Activated T-helper 17 cell treated with anti-CD3 and anti-CD28 coated beads, Interleukin-2, amount 50 U/mL, for 72 hours (primary cell): ENCODE measurements at regions not wholly inside any gene's neighbourhood (a gene's known extent, or its start where the extent isn't known, plus 50 kb on each side); places are given as distances from the start of the nearest gene placed in this dataset.
"Not testable (repeated sequence)": the region's sequence is repeated elsewhere in the genome, so short reads cannot be mapped to it uniquely, and the experiment has no call there.

Experiments used
- ATAC-seq: fragments of 150-1000 bp; cut with Tn5 transposase; replicated peaks from 2 replicates; pipeline ENCODE4 v1.10.0; 2021; ENCODE audit warnings: mild to moderate bottlenecking, moderate library complexity
- H3K27ac Mint-ChIP-seq: one replicate; pipeline ENCODE4 v1.8.0; 2022; ENCODE audit warnings: mixed read lengths
- H3K27me3 Mint-ChIP-seq: one replicate; pipeline ENCODE4 v1.8.0; 2022; ENCODE audit warnings: mixed read lengths
- H3K36me3 Mint-ChIP-seq: one replicate; pipeline ENCODE4 v1.8.0; 2022; ENCODE audit warnings: low read depth, mild to moderate bottlenecking, mixed read lengths
- H3K4me1 Mint-ChIP-seq: one replicate; pipeline ENCODE4 v1.8.0; 2022; ENCODE audit warnings: mixed read lengths
- H3K4me3 Mint-ChIP-seq: one replicate; pipeline ENCODE4 v1.8.0; 2022; ENCODE audit warnings: mild to moderate bottlenecking, mixed read lengths
- H3K9me3 Mint-ChIP-seq: one replicate; pipeline ENCODE4 v1.8.0; 2022; ENCODE audit warnings: mixed read lengths

- H3K9me3 Mint-ChIP-seq, result no peaks in the 10 kb centered on the region
- ATAC-seq, result no peak
- peaks cover 4% of the 10 kb centered on the region for H3K4me1 Mint-ChIP-seq
- H3K27me3 Mint-ChIP-seq, result no peaks in the 10 kb centered on the region
- H3K36me3 Mint-ChIP-seq, result no peaks in the 10 kb centered on the region
- H3K27ac Mint-ChIP-seq, result no peak overlapping the region
- H3K4me3 Mint-ChIP-seq, result no peak overlapping the region
These were observed 360.4 kb upstream of the JARID2 start for GRCh38 chr6:14885498-14885897.

DNA sequence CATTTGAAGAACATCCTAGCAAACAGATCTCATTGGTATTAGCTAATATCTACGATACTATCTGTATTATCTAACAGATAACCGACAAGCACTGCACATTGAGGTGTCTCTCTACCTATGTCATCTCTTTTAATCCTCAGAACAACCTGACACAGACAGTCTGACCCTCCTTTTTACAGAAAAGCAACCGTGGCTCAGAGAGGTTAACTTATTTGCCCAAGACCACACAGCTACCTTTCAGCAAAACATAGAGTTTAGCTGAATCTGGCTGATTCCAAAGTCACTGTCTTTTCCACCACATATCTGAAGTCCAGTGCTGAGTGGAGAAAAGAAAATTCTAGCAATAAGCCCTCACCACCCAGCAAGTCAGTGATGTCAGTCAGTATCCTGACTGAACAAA, 358.7 kb upstream of the JARID2 start:
- no peaks in the 10 kb centered on the region for H3K36me3 Mint-ChIP-seq
- H3K27me3 Mint-ChIP-seq, result no peaks in the 10 kb centered on the region
- no peak for ATAC-seq
- H3K27ac Mint-ChIP-seq, result no peak overlapping the region
- H3K9me3 Mint-ChIP-seq, result no peaks in the 10 kb centered on the region
- no peak overlapping the region for H3K4me3 Mint-ChIP-seq
- H3K4me1 Mint-ChIP-seq, result no peaks in the 10 kb centered on the region

- Mint-ChIP-seq H3K27ac (no peak overlapping the region), H3K9me3 (no peaks in the 10 kb centered on the region), H3K27me3 (no peaks in the 10 kb centered on the region), H3K4me3 (no peak overlapping the region), H3K36me3 (no peaks in the 10 kb centered on the region), H3K4me1 (no peaks in the 10 kb centered on the region)
- no peak for ATAC-seq
These were observed 357.8 kb upstream of the JARID2 start for GRCh38 chr6:14887986-14888574.

- no peaks in the 10 kb centered on the region for H3K36me3 Mint-ChIP-seq
- no peak overlapping the region for H3K4me3 Mint-ChIP-seq
- H3K27me3 Mint-ChIP-seq, result no peaks in the 10 kb centered on the region
- peaks cover 1% of the 10 kb centered on the region for H3K9me3 Mint-ChIP-seq
- H3K4me1 Mint-ChIP-seq, result no peaks in the 10 kb centered on the region
- no peak for ATAC-seq
- no peak overlapping the region for H3K27ac Mint-ChIP-seq
These were observed 357.3 kb upstream of the JARID2 start for GRCh38 chr6:14888575-14889000.

- no peaks in the 10 kb centered on the region for H3K4me1 Mint-ChIP-seq
- H3K27ac Mint-ChIP-seq, result peak overlapping the region; percentile 23
- no peaks in the 10 kb centered on the region for H3K36me3 Mint-ChIP-seq
These were observed 356.7 kb upstream of the JARID2 start for GRCh38 chr6:14889188-14889587.

GRCh38 chr6:14889611-14890593, 356.0 kb upstream of the JARID2 start:
- H3K36me3 Mint-ChIP-seq, result no peaks in the 10 kb centered on the region
- ATAC-seq, result no peak
- H3K9me3 Mint-ChIP-seq, result peaks cover 4% of the 10 kb centered on the region
- H3K27ac Mint-ChIP-seq, result peak overlapping the region; percentile 23
- H3K4me3 Mint-ChIP-seq, result no peak overlapping the region
- H3K27me3 Mint-ChIP-seq, result no peaks in the 10 kb centered on the region
- no peaks in the 10 kb centered on the region for H3K4me1 Mint-ChIP-seq

More at GRCh38 chr6:14889188-14889587, 356.7 kb upstream of the JARID2 start:
- ATAC-seq, result peak; percentile 63
- no peaks in the 10 kb centered on the region for H3K27me3 Mint-ChIP-seq
- peaks cover 3% of the 10 kb centered on the region for H3K9me3 Mint-ChIP-seq
- H3K4me3 Mint-ChIP-seq, result no peak overlapping the region

DNA sequence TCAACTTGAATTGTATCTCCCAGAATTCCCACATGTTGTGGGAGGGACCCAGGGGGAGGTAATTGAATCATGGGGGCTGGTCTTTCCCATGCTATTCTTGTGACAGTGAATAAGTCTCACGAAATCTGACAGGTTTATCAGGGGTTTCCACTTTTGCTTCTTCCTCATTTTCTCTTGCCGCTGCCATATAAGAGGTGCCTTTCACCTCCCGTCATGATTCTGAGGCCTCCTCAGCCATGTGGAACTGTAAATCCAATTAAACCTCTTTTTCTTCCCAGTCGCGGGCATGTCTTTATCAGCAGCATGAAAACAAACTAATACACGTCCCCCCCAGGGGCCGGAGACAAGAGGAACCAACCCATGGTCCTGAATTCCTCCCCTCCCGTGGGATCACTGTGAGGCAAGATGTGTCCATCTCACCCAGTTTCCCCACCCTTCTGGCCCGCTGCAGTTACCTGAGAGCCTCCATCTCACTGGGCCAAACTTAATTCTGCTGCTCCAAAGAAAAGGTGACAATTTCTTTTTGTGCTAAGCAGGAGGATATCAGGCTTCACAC, 354.0 kb upstream of the JARID2 start:
- not testable (repeated sequence) for H3K36me3 Mint-ChIP-seq, H3K27ac Mint-ChIP-seq, H3K9me3 Mint-ChIP-seq, H3K4me1 Mint-ChIP-seq, ATAC-seq, H3K4me3 Mint-ChIP-seq, H3K27me3 Mint-ChIP-seq

- Mint-ChIP-seq H3K9me3 (peaks cover 7% of the 10 kb centered on the region), H3K4me1 (no peaks in the 10 kb centered on the region), H3K36me3 (no peaks in the 10 kb centered on the region), H3K27me3 (no peaks in the 10 kb centered on the region), H3K4me3 (no peak overlapping the region), H3K27ac (no peak overlapping the region)
- no peak for ATAC-seq
These were observed 351.8 kb upstream of the JARID2 start for GRCh38 chr6:14894105-14894504.

DNA sequence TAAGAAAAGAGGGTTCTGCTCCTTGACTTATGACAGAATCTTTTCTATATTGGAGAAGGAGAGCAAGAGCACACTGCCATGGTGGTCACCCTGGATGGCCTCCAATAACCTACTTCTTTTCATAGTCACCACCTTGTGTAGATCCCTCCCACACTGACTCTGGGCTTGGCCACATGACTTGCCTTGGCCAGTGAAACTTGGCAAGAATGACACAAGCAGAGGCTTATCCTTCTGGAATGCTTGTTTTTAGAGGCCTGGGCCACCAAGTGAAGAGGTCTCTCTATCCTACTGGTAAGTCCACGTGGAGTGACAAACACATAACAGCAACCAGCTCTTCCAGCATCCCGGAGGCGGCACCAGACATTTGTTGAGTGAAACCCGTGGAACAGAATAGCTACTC, 349.4 kb upstream of the JARID2 start:
- H3K9me3 Mint-ChIP-seq, result peaks cover 7% of the 10 kb centered on the region
- H3K27me3 Mint-ChIP-seq, result no peaks in the 10 kb centered on the region
- no peaks in the 10 kb centered on the region for H3K36me3 Mint-ChIP-seq
- no peak overlapping the region for H3K27ac Mint-ChIP-seq
- no peak for ATAC-seq
- no peak overlapping the region for H3K4me3 Mint-ChIP-seq
- H3K4me1 Mint-ChIP-seq, result no peaks in the 10 kb centered on the region

DNA sequence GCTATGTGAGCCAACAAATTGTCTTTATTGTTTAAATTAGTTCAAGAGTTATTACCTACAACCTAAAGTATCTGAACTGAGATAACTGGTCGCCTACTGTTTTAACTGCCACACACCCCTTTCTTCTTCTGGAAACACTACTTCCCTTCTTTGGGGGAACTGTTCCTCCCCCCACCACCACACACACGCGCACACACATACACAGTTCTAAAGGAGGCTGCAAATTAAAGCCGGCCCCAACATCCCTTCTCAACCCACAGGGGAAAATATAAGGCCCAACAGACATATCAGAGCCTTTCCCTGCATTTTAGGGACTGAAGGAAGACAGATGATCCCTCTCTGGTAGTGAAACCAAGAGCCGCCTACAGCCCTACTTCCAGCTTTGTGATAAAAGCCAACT, 348.0 kb upstream of the JARID2 start:
- Mint-ChIP-seq H3K4me3 (no peak overlapping the region), H3K27ac (no peak overlapping the region), H3K27me3 (no peaks in the 10 kb centered on the region), H3K4me1 (no peaks in the 10 kb centered on the region), H3K36me3 (no peaks in the 10 kb centered on the region), H3K9me3 (peaks cover 7% of the 10 kb centered on the region)
- no peak for ATAC-seq

GRCh38 chr6:14899441-14899840, 346.4 kb upstream of the JARID2 start:
- not testable (repeated sequence) for H3K4me3 Mint-ChIP-seq, ATAC-seq, H3K9me3 Mint-ChIP-seq, H3K27ac Mint-ChIP-seq, H3K36me3 Mint-ChIP-seq, H3K4me1 Mint-ChIP-seq, H3K27me3 Mint-ChIP-seq

DNA sequence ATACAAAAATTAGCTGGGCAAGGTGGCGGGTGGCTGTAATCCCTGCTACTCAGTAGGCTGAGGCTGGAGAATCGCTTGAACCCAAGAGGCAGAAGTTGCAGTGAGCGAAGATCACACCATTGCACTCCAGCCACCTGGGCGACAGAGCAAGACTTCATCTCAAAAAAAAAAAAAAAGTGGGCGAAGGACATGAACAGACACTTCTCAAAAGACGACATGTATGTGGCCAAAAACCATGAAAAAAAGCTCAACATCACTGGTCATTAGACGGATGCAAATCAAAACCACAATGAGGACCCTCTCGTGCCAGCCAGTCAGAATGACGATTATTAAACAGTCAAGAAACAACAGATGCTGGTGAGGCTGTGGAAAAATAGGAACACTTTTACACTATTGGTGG, 344.9 kb upstream of the JARID2 start:
- Mint-ChIP-seq H3K4me3 (no peak overlapping the region), H3K27ac (no peak overlapping the region), H3K36me3 (no peaks in the 10 kb centered on the region), H3K27me3 (no peaks in the 10 kb centered on the region), H3K4me1 (no peaks in the 10 kb centered on the region), H3K9me3 (no peaks in the 10 kb centered on the region)
- ATAC-seq, result no peak

- H3K9me3 Mint-ChIP-seq, result no peaks in the 10 kb centered on the region
- H3K4me1 Mint-ChIP-seq, result no peaks in the 10 kb centered on the region
- H3K4me3 Mint-ChIP-seq, result no peak overlapping the region
- H3K27ac Mint-ChIP-seq, result peak overlapping the region; percentile 10
- H3K36me3 Mint-ChIP-seq, result no peaks in the 10 kb centered on the region
- H3K27me3 Mint-ChIP-seq, result no peaks in the 10 kb centered on the region
- ATAC-seq, result no peak
These were observed 342.5 kb upstream of the JARID2 start for GRCh38 chr6:14903176-14904038.

DNA sequence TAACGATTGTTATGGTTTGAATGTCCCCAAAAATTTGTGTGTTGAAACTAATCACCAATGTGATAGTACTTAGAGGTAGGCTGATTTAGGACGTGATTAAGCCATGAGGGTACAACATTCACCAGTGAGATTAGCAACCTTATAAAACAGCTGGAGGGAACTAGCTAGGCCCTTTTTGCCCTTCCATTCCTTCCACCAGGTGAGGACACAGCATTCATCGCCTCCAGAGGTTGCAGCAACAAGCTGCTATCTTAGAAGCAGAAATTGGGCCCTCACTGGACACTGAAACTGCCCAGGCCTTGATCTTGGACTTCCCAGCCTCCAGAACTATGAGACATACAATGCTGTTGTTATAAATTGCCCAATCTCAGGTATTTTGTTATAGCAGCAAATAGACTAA, 340.7 kb upstream of the JARID2 start:
- no peak for ATAC-seq
- H3K4me1 Mint-ChIP-seq, result no peaks in the 10 kb centered on the region
- no peak overlapping the region for H3K27ac Mint-ChIP-seq
- H3K36me3 Mint-ChIP-seq, result no peaks in the 10 kb centered on the region
- no peaks in the 10 kb centered on the region for H3K27me3 Mint-ChIP-seq
- no peaks in the 10 kb centered on the region for H3K9me3 Mint-ChIP-seq
- no peak overlapping the region for H3K4me3 Mint-ChIP-seq
